H1 (cell line): ENCODE measurements at regions not wholly inside any gene's neighbourhood (a gene's known extent, or its start where the extent isn't known, plus 50 kb on each side); places are given as distances from the start of the nearest gene placed in this dataset.

Experiments
- CTCF ChIA-PET: fragments of 300-600 bp; sonication (Branson Sonifier 250); formaldehyde crosslinking; loops from one replicate; lab custom pipeline; 2021; ENCODE audit not compliant: partially characterized antibody; lab: Charles Lee
- POLR2A ChIA-PET: fragments of 300-600 bp; sonication (Branson Sonifier 250); formaldehyde crosslinking; loops from one replicate; lab custom pipeline; 2021; ENCODE audit warnings: inconsistent platforms; ENCODE audit not compliant: partially characterized antibody; lab: Charles Lee
- DNase-seq, 2 experiments: peaks; one replicate each; pipeline versions ENCODE4 v3.0.0 to v3.0.0-alpha.2; 2010 to 2022; ENCODE audit warnings: low spot score in 2 of 2, low read depth in 1 of 2, mixed read lengths in 1 of 2
- FAIRE-seq: peaks from 2 replicates; lab custom pipeline; 2011; peaks lifted over from hg19 to GRCh38; lab: Jason Lieb, UNC
- H2AFZ ChIP-seq: 2 replicates; pipeline ENCODE4 v1.8.1; 2012; ENCODE audit warnings: low read length, inconsistent platforms
- H2AK5ac ChIP-seq: 2 replicates; pipeline ENCODE4 v1.6.1; 2013; ENCODE audit warnings: low read depth, low read length
- H2BK120ac ChIP-seq: replicated peaks from 2 replicates; pipeline ENCODE3; 2013; ENCODE audit warnings: low read depth, low read length, inconsistent platforms
- H2BK12ac ChIP-seq: 2 replicates; pipeline ENCODE4 v1.6.1; 2013; ENCODE audit warnings: low read depth, low read length
- H2BK15ac ChIP-seq: 2 replicates; pipeline ENCODE4 v1.6.1; 2013; ENCODE audit warnings: low read length
- H2BK20ac ChIP-seq: 2 replicates; pipeline ENCODE4 v1.6.1; 2013; ENCODE audit warnings: low read length
- H2BK5ac ChIP-seq: 2 replicates; pipeline ENCODE4 v1.6.1; 2013; ENCODE audit warnings: low read depth, low read length
- H3K14ac ChIP-seq: 2 replicates; pipeline ENCODE4 v1.6.1; 2013; ENCODE audit warnings: inconsistent platforms; ENCODE audit not compliant: insufficient read length
- H3K18ac ChIP-seq: 2 replicates; pipeline ENCODE4 v1.6.1; 2013; ENCODE audit warnings: low read length; ENCODE audit errors: extremely low read depth
- H3K23ac ChIP-seq: 2 replicates; pipeline ENCODE4 v1.6.1; 2013; ENCODE audit warnings: inconsistent platforms; ENCODE audit not compliant: insufficient read length
- H3K23me2 ChIP-seq: 2 replicates; pipeline ENCODE4 v1.6.1; 2013; ENCODE audit warnings: low read depth, low read length
- H3K27ac ChIP-seq: 2 replicates; pipeline ENCODE4 v1.6.1; 2011; ENCODE audit warnings: low read depth, low read length, inconsistent platforms
- H3K27me3 ChIP-seq, 4 experiments: replicated peaks in 1 of 4; 1 replicate in 1 of 4; 2 replicates in 3 of 4; pipeline versions ENCODE4 v1.6.1 to v1.8.1; 2011 to 2013; ENCODE audit warnings: low read length in 3 of 4, mild to moderate bottlenecking in 3 of 4, inconsistent platforms in 2 of 4, mixed read lengths in 2 of 4, moderate library complexity in 1 of 4; ENCODE audit not compliant: control insufficient read depth in 3 of 4, insufficient read depth in 3 of 4; ENCODE audit errors: extremely low read depth in 1 of 4
- H3K36me3 ChIP-seq, 4 experiments: 2 replicates each; pipeline versions ENCODE4 v1.6.1 to v1.8.1; 2011 to 2013; ENCODE audit warnings: mild to moderate bottlenecking in 4 of 4, low read length in 3 of 4, moderate library complexity in 2 of 4, control low read depth in 1 of 4, inconsistent platforms in 1 of 4; ENCODE audit not compliant: insufficient read depth in 4 of 4, control insufficient read depth in 2 of 4
- H3K4ac ChIP-seq: replicated peaks from 2 replicates; pipeline ENCODE3; 2013; ENCODE audit warnings: low read length, low read depth, mixed read lengths, inconsistent platforms; ENCODE audit not compliant: insufficient read length
- H3K4me1 ChIP-seq, 4 experiments: replicated peaks in 1 of 4; 1 replicate in 1 of 4; 2 replicates in 3 of 4; pipeline versions ENCODE4 v1.6.1 to v1.8.1; 2011 to 2013; ENCODE audit warnings: low read length in 3 of 4, inconsistent platforms in 2 of 4, mixed read lengths in 1 of 4; ENCODE audit not compliant: insufficient read depth in 4 of 4, control insufficient read depth in 3 of 4
- H3K4me2 ChIP-seq, 2 experiments: 2 replicates each; pipeline versions ENCODE4 v1.6.1 to v1.8.1; 2011 to 2013; ENCODE audit warnings: low read depth in 2 of 2, low read length in 2 of 2, control low read depth in 1 of 2, inconsistent platforms in 1 of 2, mild to moderate bottlenecking in 1 of 2; ENCODE audit not compliant: insufficient read depth in 1 of 2
- H3K4me3 ChIP-seq, 4 experiments: fragments of 200-600, 300-600 bp in 1 of 4; sonication (generic), shearing (Covaris generic), sonication (Bioruptor Twin) in 1 of 4; 2 replicates each; pipeline versions ENCODE4 v1.5.1 to v1.8.1; 2011 to 2016; ENCODE audit warnings: low read length in 4 of 4, low read depth in 3 of 4, control low read depth in 2 of 4, inconsistent platforms in 2 of 4, mild to moderate bottlenecking in 2 of 4, mixed read lengths in 1 of 4, moderate library complexity in 1 of 4; ENCODE audit not compliant: insufficient read depth in 2 of 4; ENCODE audit errors: extremely low read depth in 1 of 4
- H3K56ac ChIP-seq: replicated peaks from 2 replicates; pipeline ENCODE3; 2013; ENCODE audit warnings: low read depth, mild to moderate bottlenecking, mixed read lengths, low read length, inconsistent platforms; ENCODE audit not compliant: insufficient read length
- H3K79me1 ChIP-seq: 2 replicates; pipeline ENCODE4 v1.6.1; 2013; ENCODE audit warnings: low read depth, low read length, control low read depth
- H3K79me2 ChIP-seq, 2 experiments: 2 replicates each; pipeline versions ENCODE4 v1.6.1 to v1.8.1; 2012 to 2013; ENCODE audit warnings: low read length in 2 of 2, mild to moderate bottlenecking in 2 of 2, inconsistent platforms in 1 of 2; ENCODE audit not compliant: insufficient read depth in 2 of 2, control insufficient read depth in 1 of 2
- H3K9ac ChIP-seq, 4 experiments: replicated peaks in 1 of 4; 1 replicate in 1 of 4; 2 replicates in 3 of 4; pipeline versions ENCODE4 v1.6.1 to v1.8.1; 2011 to 2013; ENCODE audit warnings: low read depth in 3 of 4, low read length in 3 of 4, control low read depth in 2 of 4, mild to moderate bottlenecking in 2 of 4, moderate library complexity in 2 of 4, inconsistent platforms in 1 of 4; ENCODE audit errors: extremely low read depth in 1 of 4
- H3K9me3 ChIP-seq, 2 experiments: 2 replicates each; pipeline versions ENCODE4 v1.6.1 to v1.8.1; 2012 to 2013; ENCODE audit warnings: mild to moderate bottlenecking in 2 of 2, moderate library complexity in 2 of 2, control low read depth in 1 of 2, inconsistent platforms in 1 of 2, low read depth in 1 of 2, low read length in 1 of 2, mixed read lengths in 1 of 2; ENCODE audit not compliant: insufficient read depth in 2 of 2
- H4K20me1 ChIP-seq, 2 experiments: replicated peaks in 1 of 2; 2 replicates each; pipeline versions ENCODE3 to v1.8.1; 2011 to 2013; ENCODE audit warnings: inconsistent platforms in 2 of 2, low read length in 2 of 2, mild to moderate bottlenecking in 1 of 2; ENCODE audit not compliant: insufficient read depth in 2 of 2, control insufficient read depth in 1 of 2
- H4K5ac ChIP-seq: 2 replicates; pipeline ENCODE4 v1.6.1; 2013; ENCODE audit warnings: low read length, low read depth, mixed read lengths, inconsistent platforms; ENCODE audit not compliant: insufficient read length
- H4K8ac ChIP-seq: 2 replicates; pipeline ENCODE4 v1.8.0; 2013; ENCODE audit warnings: mild to moderate bottlenecking, moderate library complexity, low read length, inconsistent platforms; ENCODE audit not compliant: insufficient read depth; ENCODE audit errors: extremely low read depth
- H4K91ac ChIP-seq: replicated peaks from 2 replicates; pipeline ENCODE3; 2013; ENCODE audit warnings: low read length, mixed read lengths, inconsistent platforms; ENCODE audit not compliant: insufficient read length
- WGBS, 2 experiments: shearing (Covaris generic) in 1 of 2; methylation state at CpG; one replicate each; pipeline versions ENCODE4 v1.1.6 to v1.1.7; 2013 to 2015; ENCODE audit warnings: low lambda C conversion rate in 2 of 2, mixed read lengths in 2 of 2, inconsistent platforms in 1 of 2, low coverage in 1 of 2, missing lambda C conversion rate in 1 of 2; ENCODE audit not compliant: insufficient replicate concordance in 2 of 2, insufficient coverage in 1 of 2, insufficient read length in 1 of 2; ENCODE audit errors: extremely low coverage in 1 of 2, missing lambda C conversion rate in 1 of 2; 5-methylcytosine and 5-hydroxymethylcytosine counted together

DNA sequence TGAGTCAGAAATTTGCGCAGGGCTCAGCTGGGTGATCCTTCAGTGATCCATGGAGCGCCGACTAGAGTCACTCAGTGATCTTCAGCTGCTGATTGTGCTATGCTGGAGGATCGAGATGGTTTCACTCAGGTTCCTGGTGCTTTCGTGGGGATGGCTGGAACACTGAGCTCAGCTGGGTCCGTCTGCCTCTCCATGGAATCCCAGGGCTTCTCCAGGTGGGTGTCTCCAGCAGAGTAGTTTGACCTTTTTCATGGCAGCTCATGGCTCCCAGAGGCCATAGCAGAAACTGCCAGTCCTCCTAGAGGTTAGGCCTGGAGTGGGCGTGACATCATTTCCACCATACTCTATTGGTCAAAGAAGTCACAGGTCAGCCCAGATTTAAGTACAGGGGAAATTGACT lies 88.8 kb upstream of the SIRPA start:
- H3K4me1 ChIP-seq: peaks cover 9 to 16% (median 12%) of the 10 kb centered on the region in 4 experiments
- no peak overlapping the region for H3K4me3 ChIP-seq
- no peaks in the 10 kb centered on the region for H4K20me1 ChIP-seq
- no peak overlapping the region for H3K27ac ChIP-seq
- no peak overlapping the region for H2BK12ac ChIP-seq
- H3K79me2 ChIP-seq: no peaks in the 10 kb centered on the region
- no peak overlapping the region for H3K9ac ChIP-seq
- no peak overlapping the region for H3K56ac ChIP-seq
- no peak overlapping the region for H3K4ac ChIP-seq
- H4K5ac ChIP-seq: no peak overlapping the region
- 96% methylated on average over 7 of the region's 7 CpGs; no CpG with 5 or more reads in 1 of the 2 experiments for WGBS, 2 experiments
- CTCF ChIA-PET: interaction anchor here (0.9 to 1.3 kb wide), 2 partner anchors 47 to 67 kb away, joined by 3 to 7 read pairs; no protein-coding TSS in a partner anchor
- H3K79me1 ChIP-seq: no peaks in the 10 kb centered on the region
- no peaks in the 10 kb centered on the region for H3K36me3 ChIP-seq
- H3K23ac ChIP-seq: no peak overlapping the region
- no peak overlapping the region for H2BK120ac ChIP-seq
- H4K91ac ChIP-seq: no peak overlapping the region
- H2BK5ac ChIP-seq: no peak overlapping the region
- POLR2A ChIA-PET: interaction anchor here (0.6 to 2.0 kb wide), 3 partner anchors 10 to 50 kb away, joined by 4 to 5 read pairs (median 4); no protein-coding TSS in a partner anchor
- no peak overlapping the region for H2BK20ac ChIP-seq
- H3K18ac ChIP-seq: no peak overlapping the region
- FAIRE-seq: no peak
- no peak overlapping the region for H3K14ac ChIP-seq
- no peak for DNase-seq
- H3K9me3 ChIP-seq: no peaks in the 10 kb centered on the region
- H3K27me3 ChIP-seq: peaks cover 8 to 21% (median 20%) of the 10 kb centered on the region in 4 experiments
- no peak overlapping the region for H2AFZ ChIP-seq
- H3K23me2 ChIP-seq: peaks cover 13% of the 10 kb centered on the region; the same call in 1 of the 2 replicates
- H2BK15ac ChIP-seq: no peak overlapping the region
- no peak overlapping the region for H2AK5ac ChIP-seq
- H3K4me2 ChIP-seq: no peak overlapping the region
- H4K8ac ChIP-seq: no peak overlapping the region
